Osteocyte (in vitro differentiated cells): ENCODE measurements at regions not wholly inside any gene's neighbourhood (a gene's known extent, or its start where the extent isn't known, plus 50 kb on each side); places are given as distances from the start of the nearest gene placed in this dataset.

ENCODE experiments used
- DNase-seq: peaks from one replicate; pipeline ENCODE4 v3.0.0; 2021; ENCODE audit warnings: mixed read lengths; ENCODE audit not compliant: unreplicated experiment; ENCODE audit errors: extremely low spot score
- H3K27ac Mint-ChIP-seq: one replicate; pipeline ENCODE4 v1.8.0; 2021; ENCODE audit warnings: mild to moderate bottlenecking, mixed read lengths; ENCODE audit not compliant: unreplicated experiment
- H3K27me3 Mint-ChIP-seq: one replicate; pipeline ENCODE4 v1.8.0; 2021; ENCODE audit warnings: mixed read lengths; ENCODE audit not compliant: unreplicated experiment
- H3K36me3 Mint-ChIP-seq: one replicate; pipeline ENCODE4 v1.8.0; 2021; ENCODE audit warnings: mixed read lengths; ENCODE audit not compliant: unreplicated experiment
- H3K4me1 Mint-ChIP-seq: one replicate; pipeline ENCODE4 v1.8.0; 2021; ENCODE audit warnings: mixed read lengths; ENCODE audit not compliant: unreplicated experiment
- H3K4me3 Mint-ChIP-seq: one replicate; pipeline ENCODE4 v1.8.0; 2021; ENCODE audit warnings: mild to moderate bottlenecking, moderate library complexity, mixed read lengths; ENCODE audit not compliant: unreplicated experiment
- H3K9me3 Mint-ChIP-seq: one replicate; pipeline ENCODE4 v1.8.0; 2021; ENCODE audit warnings: mixed read lengths; ENCODE audit not compliant: unreplicated experiment
- TF ChIP-seq, protein P1 (sequence below): fragments of 200-600 bp; sonication (generic); IDR thresholded peaks from 2 replicates; pipeline ENCODE4 v1.5.0; 2021; ENCODE audit warnings: antibody characterized with exemption, mild to moderate bottlenecking, moderate library complexity

DNA sequence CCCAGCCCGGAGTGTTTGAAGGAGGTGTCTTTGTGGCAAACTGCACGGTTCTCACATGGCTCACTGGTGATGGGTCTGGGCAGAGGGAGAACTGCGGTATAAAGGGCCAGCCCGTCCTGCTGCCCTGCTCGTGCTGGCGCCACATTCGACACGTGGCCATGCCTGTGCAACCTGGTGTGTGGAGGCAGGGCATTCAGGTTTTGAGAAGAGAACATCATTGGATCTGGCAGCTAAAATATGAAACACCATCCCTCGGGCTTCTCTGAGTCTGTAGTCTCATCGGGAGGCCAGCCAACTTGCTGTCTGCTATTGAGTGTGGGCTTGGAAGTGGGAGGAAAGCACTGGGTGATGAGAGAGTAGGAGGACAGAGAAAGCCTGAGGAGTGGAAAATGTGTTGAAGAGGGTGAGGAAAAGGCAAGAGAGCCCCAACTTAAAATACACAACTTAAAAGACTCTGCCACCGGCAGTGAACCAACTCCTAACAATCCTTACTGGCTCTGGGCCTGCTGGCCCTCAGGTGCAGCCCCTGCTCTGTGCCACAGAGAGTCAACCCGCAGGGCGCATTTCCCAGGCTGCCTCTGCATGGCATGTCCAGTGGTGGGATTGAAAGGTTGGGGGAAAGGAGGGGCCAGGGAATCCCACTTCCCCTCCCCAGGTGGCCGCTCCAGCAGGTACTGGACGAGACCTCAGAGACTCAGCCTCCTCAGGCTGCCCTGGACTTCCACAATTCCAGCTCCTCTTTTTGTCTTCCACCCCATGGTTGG, 112.7 kb upstream of the DLX2 start:
- DNase-seq: no peak
- Mint-ChIP-seq H3K4me3 (no peak overlapping the region), H3K36me3 (no peaks in the 10 kb centered on the region), H3K27ac (no peak overlapping the region), H3K9me3 (no peaks in the 10 kb centered on the region), H3K27me3 (no peaks in the 10 kb centered on the region), H3K4me1 (no peaks in the 10 kb centered on the region)
- TF ChIP-seq, protein P1, sequence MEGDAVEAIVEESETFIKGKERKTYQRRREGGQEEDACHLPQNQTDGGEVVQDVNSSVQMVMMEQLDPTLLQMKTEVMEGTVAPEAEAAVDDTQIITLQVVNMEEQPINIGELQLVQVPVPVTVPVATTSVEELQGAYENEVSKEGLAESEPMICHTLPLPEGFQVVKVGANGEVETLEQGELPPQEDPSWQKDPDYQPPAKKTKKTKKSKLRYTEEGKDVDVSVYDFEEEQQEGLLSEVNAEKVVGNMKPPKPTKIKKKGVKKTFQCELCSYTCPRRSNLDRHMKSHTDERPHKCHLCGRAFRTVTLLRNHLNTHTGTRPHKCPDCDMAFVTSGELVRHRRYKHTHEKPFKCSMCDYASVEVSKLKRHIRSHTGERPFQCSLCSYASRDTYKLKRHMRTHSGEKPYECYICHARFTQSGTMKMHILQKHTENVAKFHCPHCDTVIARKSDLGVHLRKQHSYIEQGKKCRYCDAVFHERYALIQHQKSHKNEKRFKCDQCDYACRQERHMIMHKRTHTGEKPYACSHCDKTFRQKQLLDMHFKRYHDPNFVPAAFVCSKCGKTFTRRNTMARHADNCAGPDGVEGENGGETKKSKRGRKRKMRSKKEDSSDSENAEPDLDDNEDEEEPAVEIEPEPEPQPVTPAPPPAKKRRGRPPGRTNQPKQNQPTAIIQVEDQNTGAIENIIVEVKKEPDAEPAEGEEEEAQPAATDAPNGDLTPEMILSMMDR: no peak

DNA sequence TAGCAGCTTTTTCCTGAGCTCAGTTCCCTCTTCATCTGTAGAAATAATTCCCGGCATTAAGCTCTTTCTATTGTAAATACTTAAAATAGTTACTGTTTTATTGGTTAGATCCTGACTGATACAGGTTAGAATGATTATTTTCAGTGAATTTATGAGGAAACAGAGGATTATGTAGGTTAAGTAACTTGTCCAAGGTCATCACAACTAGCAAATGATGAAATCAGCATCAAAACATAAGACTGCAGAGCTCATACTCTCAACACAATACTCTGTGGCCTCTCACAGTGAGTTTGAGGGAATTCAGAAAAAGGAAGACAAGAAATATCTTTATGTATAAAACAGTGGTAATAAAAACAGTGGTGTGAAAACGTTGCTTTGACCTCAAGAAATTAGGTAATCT, 113.2 kb upstream of the DLX2 start:
- H3K27ac Mint-ChIP-seq: no peak overlapping the region
- no peak for DNase-seq
- H3K27me3 Mint-ChIP-seq: no peaks in the 10 kb centered on the region
- H3K36me3 Mint-ChIP-seq: no peaks in the 10 kb centered on the region
- TF ChIP-seq, protein P1: no peak
- H3K4me1 Mint-ChIP-seq: no peaks in the 10 kb centered on the region
- H3K4me3 Mint-ChIP-seq: no peak overlapping the region
- H3K9me3 Mint-ChIP-seq: no peaks in the 10 kb centered on the region

DNA sequence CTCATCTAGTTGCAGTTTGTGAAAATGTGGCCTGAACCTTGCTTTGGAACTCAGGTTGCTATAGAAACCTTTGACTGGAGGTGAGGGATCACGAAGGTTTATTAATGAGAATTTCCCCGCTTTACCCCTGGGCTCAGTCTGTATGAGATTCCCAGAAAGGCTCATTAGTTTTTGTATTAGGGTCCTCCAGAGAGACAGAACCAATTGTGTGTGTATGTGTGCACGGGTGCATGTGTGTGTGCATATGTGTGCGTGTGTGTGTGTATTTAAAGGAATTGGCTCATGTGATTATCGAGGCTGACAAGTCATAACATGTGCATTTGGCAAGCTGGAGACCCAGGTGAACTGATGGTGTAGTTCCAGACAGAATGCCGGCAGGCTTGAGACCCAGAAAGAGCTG, 113.8 kb upstream of the DLX2 start:
- no peaks in the 10 kb centered on the region for H3K36me3 Mint-ChIP-seq
- TF ChIP-seq, protein P1: no peak
- H3K4me1 Mint-ChIP-seq: no peaks in the 10 kb centered on the region
- no peaks in the 10 kb centered on the region for H3K9me3 Mint-ChIP-seq
- no peak overlapping the region for H3K27ac Mint-ChIP-seq
- H3K4me3 Mint-ChIP-seq: no peak overlapping the region
- DNase-seq: no peak
- no peaks in the 10 kb centered on the region for H3K27me3 Mint-ChIP-seq

DNA sequence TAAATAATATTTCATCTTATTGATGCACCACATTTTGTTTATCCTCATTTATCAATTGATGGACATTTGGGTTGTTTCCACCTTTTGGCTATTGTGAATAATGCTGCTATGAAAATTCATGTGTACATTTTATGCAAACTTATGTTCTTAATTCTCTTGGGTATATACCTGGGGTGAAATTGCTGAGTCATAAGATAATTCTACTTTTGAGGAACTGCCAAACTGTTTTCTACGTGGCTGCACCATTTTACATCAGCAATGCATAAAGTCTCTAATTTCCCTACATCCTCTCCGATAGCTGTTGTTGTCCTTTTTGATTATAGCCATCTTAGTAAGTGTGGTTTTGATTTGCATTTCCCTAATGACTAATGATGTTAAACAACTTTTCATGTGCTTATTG, 116.5 kb upstream of the DLX2 start:
- DNase-seq: no peak
- Mint-ChIP-seq H3K4me3 (no peak overlapping the region), H3K27ac (no peak overlapping the region), H3K4me1 (no peaks in the 10 kb centered on the region), H3K27me3 (no peaks in the 10 kb centered on the region), H3K9me3 (no peaks in the 10 kb centered on the region), H3K36me3 (no peaks in the 10 kb centered on the region)
- TF ChIP-seq, protein P1: no peak

DNA sequence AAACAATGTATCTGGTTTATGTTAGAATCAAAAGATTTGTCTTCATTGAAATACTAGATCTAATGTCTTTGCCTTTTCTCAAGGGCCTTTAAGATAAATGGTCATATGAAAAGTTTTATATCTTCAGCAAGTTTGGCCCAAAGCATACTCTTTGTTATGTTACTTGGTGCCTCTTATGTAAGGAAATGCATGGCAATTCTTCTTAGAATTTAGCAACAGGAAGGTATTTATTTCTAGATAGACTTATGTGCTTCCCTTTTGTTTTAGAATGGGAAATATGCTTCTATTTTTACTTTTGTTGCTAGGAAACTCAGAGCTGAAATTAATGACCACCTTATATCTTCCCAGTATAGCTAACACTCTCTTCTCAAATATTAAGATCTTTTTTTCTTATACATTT, 117.4 kb upstream of the DLX2 start:
- H3K27ac Mint-ChIP-seq: no peak overlapping the region
- H3K36me3 Mint-ChIP-seq: no peaks in the 10 kb centered on the region
- H3K4me3 Mint-ChIP-seq: no peak overlapping the region
- TF ChIP-seq, protein P1: no peak
- no peaks in the 10 kb centered on the region for H3K9me3 Mint-ChIP-seq
- no peak for DNase-seq
- H3K27me3 Mint-ChIP-seq: no peaks in the 10 kb centered on the region
- no peaks in the 10 kb centered on the region for H3K4me1 Mint-ChIP-seq
